GM12874 (cell line): ENCODE measurements at regions not wholly inside any gene's neighbourhood (a gene's known extent, or its start where the extent isn't known, plus 50 kb on each side); places are given as distances from the start of the nearest gene placed in this dataset.

Experiments used
- TF ChIP-seq, protein P1 (sequence below): IDR thresholded peaks from 2 replicates; pipeline ENCODE4 v1.5.1; 2011; ENCODE audit warnings: low read depth, mild to moderate bottlenecking, control low read depth, low read length, moderate library complexity; ENCODE audit not compliant: insufficient read depth

DNA sequence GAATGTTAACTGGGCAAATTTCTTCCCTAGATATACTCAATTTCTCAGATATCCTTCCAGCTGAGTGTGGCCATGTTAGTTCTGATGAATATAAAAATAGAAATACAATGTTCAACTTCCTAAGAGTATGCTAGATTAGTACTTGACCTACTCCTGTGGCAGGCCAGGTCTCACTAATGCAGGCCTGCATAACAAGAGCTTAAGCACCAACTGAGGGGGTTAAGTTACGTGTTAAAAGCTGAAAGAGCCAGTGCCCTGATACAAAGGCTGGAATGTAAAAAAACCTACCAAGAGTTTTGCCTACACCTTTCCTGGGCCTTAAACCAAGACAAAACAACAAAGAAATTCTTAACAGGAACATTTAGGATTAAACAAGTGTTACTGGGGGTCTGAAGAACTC lies 102.8 kb downstream of the MRPS30 start:
- TF ChIP-seq, protein P1, sequence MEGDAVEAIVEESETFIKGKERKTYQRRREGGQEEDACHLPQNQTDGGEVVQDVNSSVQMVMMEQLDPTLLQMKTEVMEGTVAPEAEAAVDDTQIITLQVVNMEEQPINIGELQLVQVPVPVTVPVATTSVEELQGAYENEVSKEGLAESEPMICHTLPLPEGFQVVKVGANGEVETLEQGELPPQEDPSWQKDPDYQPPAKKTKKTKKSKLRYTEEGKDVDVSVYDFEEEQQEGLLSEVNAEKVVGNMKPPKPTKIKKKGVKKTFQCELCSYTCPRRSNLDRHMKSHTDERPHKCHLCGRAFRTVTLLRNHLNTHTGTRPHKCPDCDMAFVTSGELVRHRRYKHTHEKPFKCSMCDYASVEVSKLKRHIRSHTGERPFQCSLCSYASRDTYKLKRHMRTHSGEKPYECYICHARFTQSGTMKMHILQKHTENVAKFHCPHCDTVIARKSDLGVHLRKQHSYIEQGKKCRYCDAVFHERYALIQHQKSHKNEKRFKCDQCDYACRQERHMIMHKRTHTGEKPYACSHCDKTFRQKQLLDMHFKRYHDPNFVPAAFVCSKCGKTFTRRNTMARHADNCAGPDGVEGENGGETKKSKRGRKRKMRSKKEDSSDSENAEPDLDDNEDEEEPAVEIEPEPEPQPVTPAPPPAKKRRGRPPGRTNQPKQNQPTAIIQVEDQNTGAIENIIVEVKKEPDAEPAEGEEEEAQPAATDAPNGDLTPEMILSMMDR: no peak

DNA sequence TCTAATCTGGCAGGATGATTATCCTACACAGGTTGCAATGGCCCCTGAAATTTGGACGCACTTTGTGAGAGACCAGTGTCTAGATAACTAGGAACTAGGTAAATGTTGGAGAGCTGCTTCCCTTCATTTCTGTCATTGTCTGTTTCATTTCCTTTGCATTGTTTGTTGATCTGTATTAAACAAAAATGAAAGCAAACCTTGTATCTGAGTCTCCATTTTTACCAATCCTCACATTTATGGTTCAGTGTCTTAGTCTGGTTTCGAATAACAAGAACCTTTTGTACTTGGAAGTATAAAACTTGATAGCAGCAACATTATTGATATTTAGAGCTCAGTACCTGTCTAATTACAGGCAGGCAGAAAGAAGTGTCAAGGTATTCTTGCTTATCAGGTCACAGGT lies 105.5 kb downstream of the MRPS30 start:
- TF ChIP-seq, protein P1: no peak

DNA sequence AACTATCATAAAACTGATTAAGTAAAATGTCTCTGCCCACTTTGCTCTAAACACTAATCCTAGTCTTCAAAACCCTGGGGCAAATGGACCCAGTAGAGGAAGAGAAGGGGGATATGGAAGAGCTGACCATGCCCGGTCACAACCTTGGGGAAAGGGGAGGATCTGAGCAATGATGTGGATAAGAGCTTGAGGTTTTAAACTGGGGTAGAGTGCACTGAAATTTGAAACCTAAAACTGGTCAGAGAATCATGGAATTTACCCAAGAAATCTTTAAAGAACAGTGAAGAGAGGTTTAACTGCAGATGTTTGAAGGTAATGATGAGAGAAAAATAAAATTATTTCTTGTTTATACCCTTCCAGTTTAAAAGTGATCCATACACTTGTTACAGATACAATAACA lies 110.8 kb downstream of the MRPS30 start:
- TF ChIP-seq, protein P1: no peak

DNA sequence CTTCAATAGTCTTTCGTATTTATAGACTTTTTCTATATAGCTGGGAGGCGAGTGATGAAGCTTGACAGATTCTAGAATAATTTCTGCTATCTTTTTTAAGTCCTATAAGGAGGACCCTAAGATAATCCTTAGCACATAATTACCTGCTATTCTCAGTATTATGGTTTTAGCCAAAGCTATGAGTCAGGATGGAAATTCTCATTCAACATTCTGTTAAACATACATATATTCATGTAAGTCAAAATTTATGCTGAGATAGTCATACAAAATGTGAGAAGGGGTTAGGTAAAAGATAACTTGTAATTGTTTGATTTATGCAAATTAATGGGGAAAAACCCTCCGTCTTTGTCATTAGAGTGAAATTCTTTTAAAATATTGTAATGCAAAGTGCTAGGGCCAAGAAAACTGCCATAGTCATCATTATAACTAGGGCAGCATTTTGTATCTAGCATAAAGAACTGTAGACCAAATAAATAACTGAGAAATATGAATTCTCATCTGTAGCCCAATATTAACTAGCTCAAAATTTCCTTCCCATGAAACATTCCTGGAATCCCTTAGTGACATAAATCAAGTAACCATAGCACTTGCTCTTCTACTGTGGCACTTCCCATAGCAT lies 118.5 kb downstream of the MRPS30 start:
- TF ChIP-seq, protein P1: no peak

DNA sequence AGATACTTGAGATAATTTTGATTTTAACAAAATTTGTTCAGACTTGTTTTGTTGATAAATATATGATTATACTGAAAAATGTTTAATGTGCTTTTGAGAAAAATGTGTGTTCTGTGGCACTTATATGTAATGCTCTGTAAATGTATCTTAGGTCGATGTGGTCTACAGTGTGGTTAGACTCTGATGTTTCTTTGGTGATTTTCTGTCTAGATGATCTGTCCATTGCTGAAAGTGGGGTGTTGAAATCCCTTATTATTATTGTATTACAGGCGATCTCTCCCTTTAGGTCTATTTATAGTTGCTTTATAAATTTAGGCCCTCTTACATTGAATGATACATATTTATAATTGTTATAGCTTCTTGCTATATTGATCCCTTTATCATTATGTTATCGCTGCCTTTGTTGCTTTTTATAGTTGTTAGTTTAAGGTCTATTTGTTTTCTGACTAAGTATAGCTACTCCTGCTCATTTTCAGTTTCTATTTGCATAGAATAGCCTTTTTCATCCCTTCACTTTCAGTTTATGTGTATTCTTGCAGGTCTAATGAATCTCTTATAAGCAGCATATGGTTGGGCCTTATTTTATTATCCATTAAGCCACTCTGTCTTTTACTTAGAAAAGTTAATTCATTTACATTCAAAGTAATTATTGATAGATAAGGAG lies 124.3 kb downstream of the MRPS30 start:
- TF ChIP-seq, protein P1: no peak

DNA sequence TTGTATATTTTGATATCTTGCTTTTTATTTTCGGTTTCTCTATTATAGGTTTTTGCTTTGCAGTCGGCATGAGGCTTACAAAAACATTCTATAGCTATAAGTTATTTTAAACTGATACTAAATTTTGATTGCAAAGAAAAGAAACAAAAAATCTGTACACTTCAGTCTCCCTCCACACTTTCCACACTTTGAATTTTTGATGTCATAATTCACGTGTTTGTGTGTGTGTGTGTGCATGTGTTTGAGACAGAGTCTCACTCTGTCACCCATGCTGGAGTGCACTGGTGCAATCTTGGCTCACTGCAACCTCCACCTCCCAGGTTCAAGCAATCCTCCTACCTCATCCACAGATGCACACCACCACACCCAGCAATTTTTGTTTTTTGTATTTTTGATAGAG lies 124.9 kb downstream of the MRPS30 start:
- TF ChIP-seq, protein P1: no peak

DNA sequence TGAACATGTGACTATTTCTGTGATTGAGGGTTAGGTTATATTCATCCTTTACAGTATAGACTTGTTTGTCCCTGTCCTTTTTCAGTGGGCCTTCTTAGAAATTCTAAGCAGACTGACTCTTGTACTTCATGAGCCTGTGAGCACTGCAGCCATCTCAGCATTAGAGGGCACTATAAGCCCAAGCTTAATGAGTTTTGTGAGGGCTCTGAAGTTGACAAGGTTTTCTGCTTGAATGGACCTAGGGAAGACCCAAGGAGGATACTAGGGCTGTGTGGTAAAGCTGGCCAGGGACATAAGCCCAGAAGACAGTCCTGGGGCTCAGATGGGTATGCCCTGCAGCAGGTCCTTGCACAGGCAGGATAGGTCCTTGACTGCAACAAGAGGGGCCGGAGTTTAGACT lies 126.5 kb downstream of the MRPS30 start:
- TF ChIP-seq, protein P1: peak; percentile 39; the same call in 1 of the 2 replicates
